GM10266 (cell line): ENCODE measurements at regions not wholly inside any gene's neighbourhood (a gene's known extent, or its start where the extent isn't known, plus 50 kb on each side); places are given as distances from the start of the nearest gene placed in this dataset.

Source experiments
- DNase-seq: peaks from one replicate; pipeline ENCODE4 v3.0.0; 2012; ENCODE audit errors: extremely low spot score
- TF ChIP-seq, protein P1 (sequence below): IDR thresholded peaks from 2 replicates; pipeline ENCODE4 v1.5.1; 2012; ENCODE audit warnings: mild to moderate bottlenecking, low read depth; ENCODE audit not compliant: control insufficient read depth, insufficient read depth; ENCODE audit errors: missing control alignments

GRCh38 chr14:85276161-85276978, 253.6 kb upstream of the FLRT2 start:
- TF ChIP-seq, protein P1, sequence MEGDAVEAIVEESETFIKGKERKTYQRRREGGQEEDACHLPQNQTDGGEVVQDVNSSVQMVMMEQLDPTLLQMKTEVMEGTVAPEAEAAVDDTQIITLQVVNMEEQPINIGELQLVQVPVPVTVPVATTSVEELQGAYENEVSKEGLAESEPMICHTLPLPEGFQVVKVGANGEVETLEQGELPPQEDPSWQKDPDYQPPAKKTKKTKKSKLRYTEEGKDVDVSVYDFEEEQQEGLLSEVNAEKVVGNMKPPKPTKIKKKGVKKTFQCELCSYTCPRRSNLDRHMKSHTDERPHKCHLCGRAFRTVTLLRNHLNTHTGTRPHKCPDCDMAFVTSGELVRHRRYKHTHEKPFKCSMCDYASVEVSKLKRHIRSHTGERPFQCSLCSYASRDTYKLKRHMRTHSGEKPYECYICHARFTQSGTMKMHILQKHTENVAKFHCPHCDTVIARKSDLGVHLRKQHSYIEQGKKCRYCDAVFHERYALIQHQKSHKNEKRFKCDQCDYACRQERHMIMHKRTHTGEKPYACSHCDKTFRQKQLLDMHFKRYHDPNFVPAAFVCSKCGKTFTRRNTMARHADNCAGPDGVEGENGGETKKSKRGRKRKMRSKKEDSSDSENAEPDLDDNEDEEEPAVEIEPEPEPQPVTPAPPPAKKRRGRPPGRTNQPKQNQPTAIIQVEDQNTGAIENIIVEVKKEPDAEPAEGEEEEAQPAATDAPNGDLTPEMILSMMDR, result no peak
- no peak for DNase-seq

DNA sequence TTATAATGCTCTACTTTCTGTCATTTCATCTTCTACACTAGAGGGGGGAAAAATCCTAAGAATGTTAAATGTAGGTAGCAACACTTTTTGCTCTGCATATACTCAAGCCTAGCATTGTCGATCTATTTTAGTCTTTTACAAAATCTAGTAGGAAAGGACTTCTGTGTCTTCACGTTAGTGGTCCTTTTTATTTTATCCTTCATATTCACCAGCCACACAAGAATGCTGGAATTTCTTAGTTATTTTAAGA, 253.0 kb upstream of the FLRT2 start:
- TF ChIP-seq, protein P1, result no peak
- DNase-seq, result no peak

DNA sequence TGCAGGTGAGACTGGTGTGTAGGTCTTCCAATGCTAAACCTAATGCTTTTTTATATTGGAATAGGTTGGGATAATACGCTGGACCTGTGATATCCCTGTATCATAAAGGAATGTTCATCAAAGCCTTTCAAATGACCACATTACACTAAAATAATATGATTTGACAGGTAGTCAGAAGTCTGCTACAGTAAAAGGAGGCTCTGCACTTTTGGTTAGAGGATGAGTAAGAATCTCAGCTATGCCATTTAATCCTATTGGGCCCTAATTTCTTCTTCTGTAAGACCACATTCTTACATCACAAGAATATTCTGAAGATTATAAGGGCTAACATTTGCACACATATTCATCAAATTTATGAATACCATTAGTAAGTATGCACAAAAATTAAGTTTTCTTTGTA, 250.5 kb upstream of the FLRT2 start:
- DNase-seq, result no peak
- TF ChIP-seq, protein P1, result no peak

DNA sequence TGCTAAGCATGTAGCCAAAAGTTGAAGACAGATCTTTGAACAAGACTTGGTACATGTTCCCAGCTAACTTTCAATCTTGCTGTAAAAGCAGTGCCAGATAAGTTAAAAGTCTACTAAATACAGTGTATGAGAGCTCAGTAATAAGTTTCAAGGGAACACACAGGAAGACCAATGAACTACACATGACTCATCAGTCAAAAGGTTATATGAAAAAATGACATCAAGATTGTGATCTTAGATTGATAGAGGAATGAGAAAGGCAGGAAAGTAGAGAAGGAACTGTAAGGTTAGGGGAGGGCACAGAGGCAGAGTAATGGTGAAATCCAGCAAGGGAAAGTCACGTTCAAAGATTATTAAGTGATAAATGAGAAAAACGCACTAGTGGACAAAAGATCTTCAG, 249.9 kb upstream of the FLRT2 start:
- TF ChIP-seq, protein P1, result no peak
- DNase-seq, result no peak

GRCh38 chr14:85281921-85282320, 248.0 kb upstream of the FLRT2 start:
- TF ChIP-seq, protein P1, result no peak
- no peak for DNase-seq

GRCh38 chr14:85288041-85288440, 241.9 kb upstream of the FLRT2 start:
- TF ChIP-seq, protein P1, result no peak
- DNase-seq, result no peak

GRCh38 chr14:85291731-85292130, 238.2 kb upstream of the FLRT2 start:
- TF ChIP-seq, protein P1, result no peak
- no peak for DNase-seq
